SK-N-MC (cell line): ENCODE measurements at regions not wholly inside any gene's neighbourhood (a gene's known extent, or its start where the extent isn't known, plus 50 kb on each side); places are given as distances from the start of the nearest gene placed in this dataset.

Source experiments
- EZH2 ChIP-seq: fragments of 200-600 bp; sonication (generic); IDR thresholded peaks from one replicate; pipeline ENCODE4 v1.6.1; 2017; ENCODE audit warnings: antibody characterized with exemption
- FOXP2 ChIP-seq: optimal IDR thresholded peaks from 2 replicates; pipeline ENCODE3; 2011; ENCODE audit warnings: mild to moderate bottlenecking, moderate library complexity; ENCODE audit not compliant: insufficient read depth; ENCODE audit errors: extremely low read length, control extremely low read depth

- TF ChIP-seq EZH2 (no peak), FOXP2 (no peak)
Measured at GRCh38 chr13:59300355-59301173, 863.2 kb downstream of the DIAPH3 start.
